Pancreas (tissue), 10 donors: ENCODE measurements at regions not wholly inside any gene's neighbourhood (a gene's known extent, or its start where the extent isn't known, plus 50 kb on each side); places are given as distances from the start of the nearest gene placed in this dataset.

Experiments used
- ATAC-seq, 4 donors: fragments of 200-7000 bp; cut with Tn5 transposase; one replicate each; pipeline versions ENCODE4 v1.8.0 to v1.9.1; 2020; ENCODE audit warnings: mild to moderate bottlenecking in 4 of 4, moderate library complexity in 4 of 4
- DNase-seq, 6 donors: peaks; one replicate each; pipeline ENCODE4 v3.0.0-alpha.2; 2020
- FAIRE-seq: peaks from 2 replicates; lab custom pipeline; 2012; peaks lifted over from hg19 to GRCh38; lab: Jason Lieb, UNC
- H3K27ac ChIP-seq, 4 donors: fragments of 200-600 bp; sonication (generic); 1 replicate in 3 of 4; 2 replicates in 1 of 4; pipeline versions ENCODE4 v1.5.0 to v1.8.0; 2020
- H3K27me3 ChIP-seq, 4 donors: fragments of 200-600 bp; one replicate each; pipeline ENCODE4 v1.8.0; 2021
- H3K36me3 ChIP-seq, 3 donors: fragments of 200-600 bp; sonication (generic) in 1 of 3; one replicate each; pipeline versions ENCODE4 v1.5.0 to v1.8.0; 2020 to 2021
- H3K4me1 ChIP-seq, 3 donors: fragments of 200-600 bp; one replicate each; pipeline ENCODE4 v1.8.0; 2021
- H3K4me3 ChIP-seq, 4 donors: fragments of 200-600 bp; sonication (generic) in 2 of 4; one replicate each; pipeline versions ENCODE4 v1.5.0 to v1.8.0; 2020 to 2021
- H3K9me3 ChIP-seq, 4 donors: fragments of 200-600 bp; one replicate each; pipeline ENCODE4 v1.8.0; 2021
- CTCF ChIP-seq, 4 donors: fragments of 200-600 bp; sonication (generic) in 3 of 4; IDR thresholded peaks; one replicate each; pipeline versions ENCODE4 v1.5.0 to v1.8.0; 2021; ENCODE audit warnings: antibody characterized with exemption in 4 of 4
- WGBS, 2 donors: extraction: QIAGEN DNeasy Blood & Tissue Kit; methylation state at CpG; one replicate each; pipeline ENCODE4 v1.1.7; 2013; 5-methylcytosine and 5-hydroxymethylcytosine counted together
- intact Hi-C, 3 donors: fragments of 100-400 bp; cut with DNase I; formaldehyde crosslinking; loops; one replicate each; pipeline versions ENCODE4 v1.11.1 to v1.14.2; 2022
- donor health status: healthy with polysubstance abuse.
- donor health status: DM: no; HTN: no; CAD: no; lungs with moderate emphysema.
- donor health status: DM: no; HTN: no; CAD: no.
- donor health status: control.
- donor health status: control.
- donor health status: Bipolar disorder and iron deficiency.
- donor health status: DM: yes; HTN: yes; CAD: no.
- donor health status: DM: no; HTN: no; CAD: no.
- donor health status: DM: no; HTN: no; CAD: no.
- donor health status: DM: yes; HTN: yes; CAD: no.

GRCh38 chr11:28730336-28730735 is 622.1 kb downstream of the METTL15 start:
- H3K4me1 ChIP-seq = no peaks in the 10 kb centered on the region
- ATAC-seq = no peak

GRCh38 chr11:28729339-28729738 is 621.2 kb downstream of the METTL15 start:
- DNase-seq (peak in 1 of 6 donors; percentile 8), ATAC-seq (no peak), FAIRE-seq (no peak)
- intact Hi-C loops = no loop called here
- Histone ChIP-seq H3K27me3 (no peaks in the 10 kb centered on the region), H3K4me1 (no peaks in the 10 kb centered on the region), H3K4me3 (no peak overlapping the region), H3K36me3 (no peaks in the 10 kb centered on the region), H3K27ac (no peak overlapping the region), H3K9me3 (no peaks in the 10 kb centered on the region)
- TF ChIP-seq CTCF (IDR thresholded peaks at IDR 0.05) = no peak
- 81 to 87% methylated on average over 6 of the region's 6 CpGs for WGBS, 2 donors

More at GRCh38 chr11:28730336-28730735, 622.1 kb downstream of the METTL15 start:
- intact Hi-C loops = no loop called here
- H3K9me3 ChIP-seq = no peaks in the 10 kb centered on the region
- TF ChIP-seq CTCF (IDR thresholded peaks at IDR 0.05) = no peak
- H3K27ac ChIP-seq = no peak overlapping the region
- H3K4me3 ChIP-seq = no peak overlapping the region
- no peak for DNase-seq
- H3K27me3 ChIP-seq = no peaks in the 10 kb centered on the region
- WGBS, 2 donors = 52 to 61% methylated on average over 3 of the region's 3 CpGs
- H3K36me3 ChIP-seq = no peaks in the 10 kb centered on the region
- FAIRE-seq = no peak

- Histone ChIP-seq H3K4me1 (no peaks in the 10 kb centered on the region), H3K27ac (no peak overlapping the region), H3K4me3 (no peak overlapping the region), H3K9me3 (no peaks in the 10 kb centered on the region), H3K36me3 (no peaks in the 10 kb centered on the region), H3K27me3 (no peaks in the 10 kb centered on the region)
- FAIRE-seq (no peak), ATAC-seq (no peak), DNase-seq (no peak)
- no peak for TF ChIP-seq CTCF (IDR thresholded peaks at IDR 0.05)
- whole genome bisulfite sequencing, 2 donors = 26 to 35% methylated on average over 1 of the region's 1 CpG
- intact Hi-C loops = no loop called here
Observed at GRCh38 chr11:28728666-28729065, 620.5 kb downstream of the METTL15 start.

- ATAC-seq = no peak
- FAIRE-seq = no peak
- intact Hi-C loops = no loop called here
- no peak for DNase-seq
- Histone ChIP-seq H3K36me3 (no peaks in the 10 kb centered on the region), H3K4me1 (no peaks in the 10 kb centered on the region), H3K4me3 (no peak overlapping the region), H3K27me3 (no peaks in the 10 kb centered on the region), H3K9me3 (no peaks in the 10 kb centered on the region), H3K27ac (no peak overlapping the region)
- 62 to 71% methylated on average over 3 of the region's 3 CpGs for WGBS, 2 donors
- no peak for TF ChIP-seq CTCF (IDR thresholded peaks at IDR 0.05)
Observed at GRCh38 chr11:28727254-28727653, 619.1 kb downstream of the METTL15 start.

- H3K27ac ChIP-seq = no peak overlapping the region
- 61 to 68% methylated on average over 1 of the region's 1 CpG for WGBS, 2 donors
Observed at GRCh38 chr11:28726432-28726831, 618.2 kb downstream of the METTL15 start.

More at GRCh38 chr11:28726432-28726831, 618.2 kb downstream of the METTL15 start:
- no peak for TF ChIP-seq CTCF (IDR thresholded peaks at IDR 0.05)
- intact Hi-C loops = no loop called here
- Histone ChIP-seq H3K27me3 (no peaks in the 10 kb centered on the region), H3K36me3 (no peaks in the 10 kb centered on the region), H3K4me3 (no peak overlapping the region), H3K9me3 (no peaks in the 10 kb centered on the region), H3K4me1 (no peaks in the 10 kb centered on the region)
- ATAC-seq (no peak), DNase-seq (no peak), FAIRE-seq (no peak)
